GM21526 (cell line): ENCODE measurements at regions not wholly inside any gene's neighbourhood (a gene's known extent, or its start where the extent isn't known, plus 50 kb on each side); places are given as distances from the start of the nearest gene placed in this dataset.

Experiments
- ATAC-seq: cut with Tn5 transposase; IDR thresholded peaks from one replicate; pipeline ENCODE4 v1.9.1; 2021; ENCODE audit warnings: moderate library complexity; ENCODE audit not compliant: unreplicated experiment, low FRiP score

GRCh38 chr14:62616668-62617067 lies 428.6 kb downstream of the KCNH5 start:
- no peak for ATAC-seq

GRCh38 chr14:62626416-62626815 lies 418.8 kb downstream of the KCNH5 start:
- no peak for ATAC-seq

GRCh38 chr14:62629176-62629725 lies 416.0 kb downstream of the KCNH5 start:
- no peak for ATAC-seq

- ATAC-seq = no peak
These were observed 414.1 kb downstream of the KCNH5 start for GRCh38 chr14:62631176-62631575.

GRCh38 chr14:62632771-62633170 lies 412.5 kb downstream of the KCNH5 start:
- ATAC-seq = no peak

- no peak for ATAC-seq
These were observed 399.6 kb downstream of the KCNH5 start for GRCh38 chr14:62645649-62646048.
